Endothelial cell of umbilical vein (primary cell): ENCODE measurements at regions not wholly inside any gene's neighbourhood (a gene's known extent, or its start where the extent isn't known, plus 50 kb on each side); places are given as distances from the start of the nearest gene placed in this dataset.

Experiments used
- BruUV-seq: library from RNA; stranded (reverse); fragments of 400-500 nt; replicated peaks from 2 replicates; lab custom pipeline; 2021; lab: Mats Ljungman, UMichigan
- CTCF ChIA-PET: fragments of 300-600, 350-600 bp; sonication (Branson Sonifier 250); formaldehyde crosslinking; loops from one replicate; lab custom pipeline; 2021; ENCODE audit warnings: antibody characterized with exemption, inconsistent platforms; lab: Charles Lee
- POLR2A ChIA-PET: fragments of 300-600, 350-600 bp; sonication (Branson Sonifier 250); formaldehyde crosslinking; loops from one replicate; lab custom pipeline; 2021; ENCODE audit warnings: antibody characterized with exemption, inconsistent platforms; lab: Charles Lee
- DNase-seq: peaks from one replicate; pipeline ENCODE4 v3.0.0-alpha.2; 2011; ENCODE audit warnings: low read depth, low spot score
- FAIRE-seq: peaks from 2 replicates; lab custom pipeline; 2011; peaks lifted over from hg19 to GRCh38; lab: Jason Lieb, UNC
- H2AFZ ChIP-seq: 2 replicates; pipeline ENCODE4 v1.6.0; 2012; ENCODE audit warnings: low read depth, low read length, control low read depth, inconsistent platforms
- H3K27ac ChIP-seq: 2 replicates; pipeline ENCODE4 v1.5.1; 2011; ENCODE audit warnings: low read depth, mild to moderate bottlenecking, control low read depth, low read length, moderate library complexity; ENCODE audit not compliant: insufficient read depth
- H3K27me3 ChIP-seq, 2 experiments: 2 replicates each; pipeline versions ENCODE4 v1.6.0 to v1.6.1; 2011; ENCODE audit warnings: low read length in 2 of 2, mixed read lengths in 1 of 2; ENCODE audit not compliant: control insufficient read depth in 2 of 2, insufficient read depth in 2 of 2
- H3K36me3 ChIP-seq, 2 experiments: 2 replicates in 1 of 2; 3 replicates in 1 of 2; pipeline ENCODE4 v1.5.1; 2011; ENCODE audit warnings: low read length in 2 of 2, mild to moderate bottlenecking in 1 of 2, moderate library complexity in 1 of 2; ENCODE audit not compliant: control insufficient read depth in 2 of 2, insufficient read depth in 2 of 2; ENCODE audit errors: extremely low read depth in 1 of 2
- H3K4me1 ChIP-seq: 3 replicates; pipeline ENCODE4 v1.5.1; 2011; ENCODE audit warnings: mild to moderate bottlenecking, low read length; ENCODE audit not compliant: control insufficient read depth, insufficient read depth; ENCODE audit errors: extremely low read depth
- H3K4me2 ChIP-seq: 2 replicates; pipeline ENCODE4 v1.6.1; 2011; ENCODE audit warnings: low read length, control low read depth, mixed read lengths; ENCODE audit not compliant: insufficient read depth
- H3K4me3 ChIP-seq, 3 experiments: fragments of 200-600 bp in 1 of 3; sonication (generic), shearing (Covaris generic) in 1 of 3; replicated peaks in 1 of 3; 2 replicates each; pipeline ENCODE4 v1.5.1; 2011 to 2016; ENCODE audit warnings: control low read depth in 3 of 3, low read length in 3 of 3, mild to moderate bottlenecking in 2 of 3, inconsistent platforms in 1 of 3, low read depth in 1 of 3, moderate library complexity in 1 of 3; ENCODE audit not compliant: insufficient read depth in 1 of 3
- H3K79me2 ChIP-seq: 2 replicates; pipeline ENCODE4 v1.6.0; 2012; ENCODE audit warnings: low read length, inconsistent platforms; ENCODE audit not compliant: control insufficient read depth, insufficient read depth
- H3K9ac ChIP-seq: replicated peaks from 2 replicates; pipeline ENCODE3; 2011; ENCODE audit warnings: low read length, control low read depth; ENCODE audit not compliant: insufficient read depth; ENCODE audit errors: extremely low read depth
- H3K9me1 ChIP-seq: replicated peaks from 3 replicates; pipeline ENCODE4 v1.6.0; 2011; ENCODE audit warnings: mild to moderate bottlenecking, low read length; ENCODE audit not compliant: control insufficient read depth, insufficient read depth; ENCODE audit errors: extremely low read depth
- H3K9me3 ChIP-seq: replicated peaks from 2 replicates; pipeline ENCODE4 v1.5.1; 2012; ENCODE audit warnings: low read length, inconsistent platforms; ENCODE audit not compliant: control insufficient read depth, insufficient read depth
- H4K20me1 ChIP-seq: replicated peaks from 2 replicates; pipeline ENCODE3; 2011; ENCODE audit warnings: mild to moderate bottlenecking, low read length; ENCODE audit not compliant: control insufficient read depth, insufficient read depth; ENCODE audit errors: extremely low read depth
- EZH2 ChIP-seq: IDR thresholded peaks from 2 replicates; pipeline ENCODE4 v1.6.1; 2012; ENCODE audit warnings: borderline replicate concordance, low read depth, mild to moderate bottlenecking, moderate library complexity, low read length, inconsistent platforms; ENCODE audit not compliant: severe bottlenecking
- FOS ChIP-seq: IDR thresholded peaks from 2 replicates; pipeline ENCODE4 v1.6.1; 2011; ENCODE audit warnings: mild to moderate bottlenecking, low read length, moderate library complexity, borderline replicate concordance; ENCODE audit not compliant: insufficient read depth
- GATA2 ChIP-seq: IDR thresholded peaks from 2 replicates; pipeline ENCODE4 v1.7.0; 2011; ENCODE audit warnings: low read depth, mild to moderate bottlenecking, moderate library complexity, mixed read lengths, low read length; ENCODE audit not compliant: insufficient read length, insufficient read depth
- JUN ChIP-seq: IDR thresholded peaks from 2 replicates; pipeline ENCODE4 v1.6.1; 2011; ENCODE audit warnings: borderline replicate concordance, low read depth; ENCODE audit not compliant: insufficient read length, insufficient read depth
- MYC ChIP-seq: IDR thresholded peaks from one replicate; pipeline ENCODE4 v1.6.1; 2011; ENCODE audit warnings: mild to moderate bottlenecking, low read depth, low read length
- POLR2A ChIP-seq: IDR thresholded peaks from 2 replicates; pipeline ENCODE4 v1.6.1; 2012; ENCODE audit warnings: low read depth, mild to moderate bottlenecking, control low read depth, low read length
- POLR2AphosphoS5 ChIP-seq: IDR thresholded peaks from 2 replicates; pipeline ENCODE4 v1.6.1; 2012; ENCODE audit warnings: low read depth, mild to moderate bottlenecking, control low read depth, low read length, moderate library complexity; ENCODE audit not compliant: insufficient read depth
- dilution Hi-C: fragments of 300-500 bp; cut with MboI; formaldehyde crosslinking; loops from one replicate; pipeline ENCODE4 v1.15.0; 2019; ENCODE audit warnings: low sequenced_read_pairs; ENCODE audit not compliant: extremely low pct_ligation_motif_present
- intact Hi-C: fragments of 100-400 bp; cut with micrococcal nuclease; formaldehyde crosslinking; loops from one replicate; pipeline ENCODE4 v1.10.0; 2022
- TF ChIP-seq, protein P1 (sequence below), 2 donors: IDR thresholded peaks; 1 replicate in 1 of 2; 2 replicates in 1 of 2; pipeline ENCODE4 v1.5.1; 2011; ENCODE audit warnings: low read length in 2 of 2, mild to moderate bottlenecking in 2 of 2, moderate library complexity in 2 of 2, control low read depth in 1 of 2, inconsistent platforms in 1 of 2, low read depth in 1 of 2; ENCODE audit not compliant: insufficient read depth in 1 of 2; ENCODE audit errors: extremely low read depth in 1 of 2
- TF ChIP-seq, protein P2 (sequence below): IDR thresholded peaks from 2 replicates; pipeline ENCODE4 v1.6.1; 2011; ENCODE audit not compliant: insufficient read depth, insufficient read length

DNA sequence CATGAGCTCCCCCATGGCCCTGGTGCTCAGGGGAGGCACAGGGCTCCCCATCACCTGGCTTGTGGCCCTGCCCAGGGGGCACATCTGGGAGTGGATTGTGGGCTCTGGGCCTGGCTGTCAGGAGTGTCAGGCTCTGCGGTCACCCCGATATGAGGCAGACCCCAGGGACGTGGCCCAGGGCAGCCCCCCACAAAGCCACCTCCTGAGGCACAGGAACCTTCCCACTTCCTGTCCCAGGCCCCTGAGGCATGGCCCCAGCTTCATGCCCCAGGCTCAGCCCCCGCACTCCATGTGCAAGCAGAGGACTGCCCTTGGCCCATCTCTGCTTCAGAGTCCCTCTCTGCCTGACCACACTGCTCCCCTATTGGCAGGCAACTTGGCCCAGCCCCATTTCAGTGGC lies 160.3 kb downstream of the PCTP start:
- Histone ChIP-seq H3K9me3 (no peaks in the 10 kb centered on the region), H2AFZ (no peak overlapping the region), H3K27me3 (no peaks in the 10 kb centered on the region), H3K79me2 (no peaks in the 10 kb centered on the region), H3K4me2 (no peak overlapping the region), H3K27ac (no peak overlapping the region), H3K4me3 (no peak overlapping the region), H4K20me1 (no peaks in the 10 kb centered on the region), H3K4me1 (no peaks in the 10 kb centered on the region), H3K9me1 (no peaks in the 10 kb centered on the region), H3K9ac (no peak overlapping the region), H3K36me3 (no peaks in the 10 kb centered on the region)
- ChIA-PET POLR2A (no interaction called here), CTCF (no interaction called here)
- dilution Hi-C loops (no loop called here), intact Hi-C loops (no loop called here)
- TF ChIP-seq, protein P1, sequence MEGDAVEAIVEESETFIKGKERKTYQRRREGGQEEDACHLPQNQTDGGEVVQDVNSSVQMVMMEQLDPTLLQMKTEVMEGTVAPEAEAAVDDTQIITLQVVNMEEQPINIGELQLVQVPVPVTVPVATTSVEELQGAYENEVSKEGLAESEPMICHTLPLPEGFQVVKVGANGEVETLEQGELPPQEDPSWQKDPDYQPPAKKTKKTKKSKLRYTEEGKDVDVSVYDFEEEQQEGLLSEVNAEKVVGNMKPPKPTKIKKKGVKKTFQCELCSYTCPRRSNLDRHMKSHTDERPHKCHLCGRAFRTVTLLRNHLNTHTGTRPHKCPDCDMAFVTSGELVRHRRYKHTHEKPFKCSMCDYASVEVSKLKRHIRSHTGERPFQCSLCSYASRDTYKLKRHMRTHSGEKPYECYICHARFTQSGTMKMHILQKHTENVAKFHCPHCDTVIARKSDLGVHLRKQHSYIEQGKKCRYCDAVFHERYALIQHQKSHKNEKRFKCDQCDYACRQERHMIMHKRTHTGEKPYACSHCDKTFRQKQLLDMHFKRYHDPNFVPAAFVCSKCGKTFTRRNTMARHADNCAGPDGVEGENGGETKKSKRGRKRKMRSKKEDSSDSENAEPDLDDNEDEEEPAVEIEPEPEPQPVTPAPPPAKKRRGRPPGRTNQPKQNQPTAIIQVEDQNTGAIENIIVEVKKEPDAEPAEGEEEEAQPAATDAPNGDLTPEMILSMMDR (IDR thresholded peaks at IDR 0.05; ENCODE audit: extremely low read depth in 1 of 2, insufficient read depth in 1 of 2, low read depth in 1 of 2, low read length in 2 of 2), result no peak
- TF ChIP-seq, protein P2, sequence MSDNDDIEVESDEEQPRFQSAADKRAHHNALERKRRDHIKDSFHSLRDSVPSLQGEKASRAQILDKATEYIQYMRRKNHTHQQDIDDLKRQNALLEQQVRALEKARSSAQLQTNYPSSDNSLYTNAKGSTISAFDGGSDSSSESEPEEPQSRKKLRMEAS, result no peak
- TF ChIP-seq EZH2 (no peak), MYC (no peak), GATA2 (no peak)
- no TSS peak for BruUV-seq
- FAIRE-seq, result no peak
- no peak for DNase-seq

- Histone ChIP-seq H3K27ac (no peak overlapping the region), H3K9me1 (no peaks in the 10 kb centered on the region), H3K27me3 (no peaks in the 10 kb centered on the region), H3K36me3 (no peaks in the 10 kb centered on the region), H3K9ac (no peak overlapping the region), H4K20me1 (no peaks in the 10 kb centered on the region), H3K9me3 (no peaks in the 10 kb centered on the region), H3K4me3 (no peak overlapping the region), H3K4me2 (no peak overlapping the region), H3K79me2 (no peaks in the 10 kb centered on the region), H2AFZ (no peak overlapping the region), H3K4me1 (no peaks in the 10 kb centered on the region)
- BruUV-seq, result no TSS peak
- dilution Hi-C loops (no loop called here), intact Hi-C loops (no loop called here)
- TF ChIP-seq POLR2A (no peak), JUN (no peak), FOS (no peak), GATA2 (no peak), EZH2 (no peak), POLR2AphosphoS5 (no peak), MYC (no peak)
- TF ChIP-seq, protein P1 (IDR thresholded peaks at IDR 0.05; ENCODE audit: extremely low read depth in 1 of 2, insufficient read depth in 1 of 2, low read depth in 1 of 2, low read length in 2 of 2), result no peak
- TF ChIP-seq, protein P2, result no peak
- POLR2A ChIA-PET, result no interaction called here
- CTCF ChIA-PET, result no interaction called here
- no peak for DNase-seq
- FAIRE-seq, result no peak
Observed at GRCh38 chr17:55925440-55925839, 174.6 kb downstream of the PCTP start.
